SK-N-SH (cell line): ENCODE measurements at regions not wholly inside any gene's neighbourhood (a gene's known extent, or its start where the extent isn't known, plus 50 kb on each side); places are given as distances from the start of the nearest gene placed in this dataset.

Experiments used
- CTCF ChIA-PET: fragments of 300-600, 350-600 bp; formaldehyde crosslinking; extraction: SDS; loops from one replicate; lab custom pipeline; 2021; lab: Yijun Ruan, JAX
- POLR2A ChIA-PET: fragments of 350-600 bp; sonication (Branson Sonifier 250); formaldehyde crosslinking; extraction: SDS; loops from one replicate; lab custom pipeline; 2020; ENCODE audit warnings: antibody characterized with exemption, inconsistent platforms; lab: Yijun Ruan, JAX
- DNase-seq: peaks from one replicate; pipeline ENCODE4 v3.0.0; 2012
- H2AFZ ChIP-seq: fragments of 200-600 bp; sonication (generic); 2 replicates; pipeline ENCODE4 v1.8.1; 2016; ENCODE audit warnings: antibody characterized with exemption, mild to moderate bottlenecking, low read depth
- H3F3A ChIP-seq: fragments of 200-600 bp; sonication (generic); replicated peaks from 2 replicates; pipeline ENCODE3; 2016; ENCODE audit warnings: antibody characterized with exemption, mild to moderate bottlenecking; ENCODE audit not compliant: insufficient read depth
- H3K27ac ChIP-seq, 2 experiments: fragments of 200-500 bp in 1 of 2; fragments of 200-600 bp in 1 of 2; sonication (Bioruptor generic) in 1 of 2; sonication (generic), shearing (Covaris generic) in 1 of 2; 2 replicates each; pipeline versions ENCODE4 v1.5.1 to v1.6.1; 2014 to 2016; ENCODE audit warnings: low read depth in 2 of 2, inconsistent platforms in 1 of 2, low read length in 1 of 2, mild to moderate bottlenecking in 1 of 2, mixed read lengths in 1 of 2
- H3K27me3 ChIP-seq: fragments of 200-600 bp; sonication (generic), shearing (Covaris generic); 2 replicates; pipeline ENCODE4 v1.6.1; 2016; ENCODE audit warnings: mixed run types; ENCODE audit not compliant: insufficient read depth
- H3K36me3 ChIP-seq, 2 experiments: fragments of 200-500 bp in 1 of 2; fragments of 200-600 bp in 1 of 2; sonication (Bioruptor generic) in 1 of 2; sonication (generic) in 1 of 2; replicated peaks in 1 of 2; 2 replicates each; pipeline versions ENCODE3 to v1.5.1; 2014 to 2016; ENCODE audit warnings: low read length in 1 of 2, mild to moderate bottlenecking in 1 of 2; ENCODE audit not compliant: insufficient read depth in 2 of 2, control insufficient read depth in 1 of 2
- H3K4me1 ChIP-seq, 2 experiments: fragments of 200-500 bp in 1 of 2; fragments of 200-600 bp in 1 of 2; sonication (Bioruptor generic) in 1 of 2; sonication (generic), shearing (Covaris generic) in 1 of 2; 2 replicates each; pipeline versions ENCODE4 v1.5.1 to v1.6.1; 2014 to 2016; ENCODE audit warnings: low read depth in 1 of 2, low read length in 1 of 2, mixed run types in 1 of 2; ENCODE audit not compliant: insufficient read depth in 2 of 2, control insufficient read depth in 1 of 2
- H3K4me2 ChIP-seq: fragments of 200-600 bp; sonication (generic), shearing (Covaris generic); 2 replicates; pipeline ENCODE4 v1.6.1; 2017; ENCODE audit warnings: mixed run types
- H3K4me3 ChIP-seq, 2 experiments: fragments of 200-500 bp in 1 of 2; fragments of 200-600 bp in 1 of 2; sonication (Bioruptor generic) in 1 of 2; sonication (generic), shearing (Covaris generic) in 1 of 2; 2 replicates each; pipeline versions ENCODE4 v1.5.1 to v1.8.1; 2014 to 2016; ENCODE audit warnings: low read depth in 2 of 2, inconsistent platforms in 1 of 2, low read length in 1 of 2, mild to moderate bottlenecking in 1 of 2, mixed read lengths in 1 of 2, moderate library complexity in 1 of 2
- H3K79me2 ChIP-seq: fragments of 200-600 bp; sonication (generic); 2 replicates; pipeline ENCODE4 v1.8.1; 2017; ENCODE audit warnings: mild to moderate bottlenecking; ENCODE audit not compliant: insufficient read depth
- H3K9ac ChIP-seq: fragments of 200-600 bp; sonication (generic); 2 replicates; pipeline ENCODE4 v1.6.1; 2017; ENCODE audit warnings: mixed run types
- H3K9me2 ChIP-seq: fragments of 200-600 bp; sonication (generic); 2 replicates; pipeline ENCODE4 v1.6.1; 2017; ENCODE audit warnings: mixed run types
- H3K9me3 ChIP-seq: fragments of 200-600 bp; sonication (generic); 2 replicates; pipeline ENCODE4 v1.6.1; 2017; ENCODE audit warnings: mixed run types, mild to moderate bottlenecking, moderate library complexity
- H4K20me1 ChIP-seq: fragments of 200-600 bp; sonication (generic); 2 replicates; pipeline ENCODE4 v1.6.1; 2017; ENCODE audit warnings: mild to moderate bottlenecking, mixed run types; ENCODE audit not compliant: insufficient read depth
- CHD2 ChIP-seq: fragments of 150-350 bp; IDR thresholded peaks from 2 replicates; pipeline ENCODE4 v1.6.1; 2018; ENCODE audit warnings: low read length; ENCODE audit not compliant: partially characterized antibody
- ELF1 ChIP-seq: IDR thresholded peaks from 2 replicates; pipeline ENCODE4 v1.4.0; 2012
- EP300 ChIP-seq, 2 experiments: IDR thresholded peaks; 2 replicates each; pipeline versions ENCODE4 v1.4.0 to v1.6.1; 2012; ENCODE audit warnings: borderline replicate concordance in 1 of 2, low read depth in 1 of 2, low read length in 1 of 2
- EZH2phosphoT487 ChIP-seq: fragments of 200-600 bp; sonication (generic); IDR thresholded peaks from 2 replicates; pipeline ENCODE4 v1.6.1; 2017; ENCODE audit warnings: low read depth, mixed run types, mild to moderate bottlenecking, antibody characterized with exemption, moderate library complexity, borderline replicate concordance
- FOSL2 ChIP-seq: IDR thresholded peaks from 2 replicates; pipeline ENCODE4 v1.4.0; 2012; ENCODE audit warnings: low read depth, mild to moderate bottlenecking, moderate library complexity, borderline replicate concordance
- MAX ChIP-seq: IDR thresholded peaks from 2 replicates; pipeline ENCODE4 v1.4.0; 2012; ENCODE audit warnings: low read depth
- MXI1 ChIP-seq: IDR thresholded peaks from 2 replicates; pipeline ENCODE4 v1.6.1; 2012; ENCODE audit warnings: mild to moderate bottlenecking, low read depth, low read length, improper control_type of control experiment
- NFIC ChIP-seq: IDR thresholded peaks from 2 replicates; pipeline ENCODE4 v1.4.0; 2012; ENCODE audit warnings: borderline replicate concordance
- POLR2AphosphoS5 ChIP-seq: IDR thresholded peaks from 2 replicates; pipeline ENCODE4 v1.6.1; 2012; ENCODE audit warnings: low read depth, low read length
- RCOR1 ChIP-seq: fragments of 150-350 bp; IDR thresholded peaks from 2 replicates; pipeline ENCODE4 v1.6.1; 2017; ENCODE audit warnings: antibody characterized with exemption, low read length
- REST ChIP-seq: IDR thresholded peaks from 2 replicates; pipeline ENCODE4 v1.6.1; 2012; ENCODE audit warnings: mild to moderate bottlenecking, low read depth, low read length, moderate library complexity
- RFX5 ChIP-seq: IDR thresholded peaks from 2 replicates; pipeline ENCODE4 v1.6.1; 2012; ENCODE audit warnings: mild to moderate bottlenecking, improper control_type of control experiment, low read length
- RXRA ChIP-seq: IDR thresholded peaks from 2 replicates; pipeline ENCODE4 v1.4.0; 2012; ENCODE audit warnings: low read depth, mild to moderate bottlenecking, borderline replicate concordance
- SIN3A ChIP-seq: IDR thresholded peaks from 2 replicates; pipeline ENCODE4 v1.6.1; 2012; ENCODE audit warnings: low read depth, mild to moderate bottlenecking, low read length, moderate library complexity, borderline replicate concordance
- SMC3 ChIP-seq: IDR thresholded peaks from 2 replicates; pipeline ENCODE4 v1.6.1; 2012; ENCODE audit warnings: low read depth, low read length, improper control_type of control experiment
- USF1 ChIP-seq: IDR thresholded peaks from 2 replicates; pipeline ENCODE4 v1.4.0; 2012; ENCODE audit warnings: low read depth, borderline replicate concordance
- WGBS: methylation state at CpG from one replicate; pipeline ENCODE4 v1.1.6; 2017; ENCODE audit warnings: low lambda C conversion rate; 5-methylcytosine and 5-hydroxymethylcytosine counted together
- TF ChIP-seq, protein P1 (sequence below): fragments of 150-350 bp; IDR thresholded peaks from 2 replicates; pipeline ENCODE4 v1.6.1; 2016; ENCODE audit warnings: mild to moderate bottlenecking, low read depth, low read length

GRCh38 chr18:10030816-10031541 is 117.2 kb downstream of the VAPA start (continued):
- TF ChIP-seq USF1 (no peak), EP300 (IDR thresholded peaks at IDR 0.05; ENCODE audit: borderline replicate concordance in 1 of 2, low read depth in 1 of 2, low read length in 1 of 2) (peak in 1 of 2 experiments; percentile 55; a peak in 2 of 4 replicates), MAX (no peak), CHD2 (no peak), RCOR1 (peak; percentile 57; the same call in 1 of the 2 replicates), ELF1 (no peak), SIN3A (no peak), POLR2AphosphoS5 (no peak), MXI1 (no peak), FOSL2 (no peak)

- Histone ChIP-seq H4K20me1 (no peaks in the 10 kb centered on the region), H3K9ac (no peak overlapping the region), H3K4me3 (no peak overlapping the region), H3K27ac (no peak overlapping the region), H3K36me3 (no peaks in the 10 kb centered on the region), H3K4me2 (no peak overlapping the region), H3K27me3 (no peaks in the 10 kb centered on the region), H3F3A (no peaks in the 10 kb centered on the region), H3K9me3 (no peaks in the 10 kb centered on the region), H3K79me2 (no peaks in the 10 kb centered on the region), H3K9me2 (no peaks in the 10 kb centered on the region), H3K4me1 (peaks cover 0 to 13% of the 10 kb centered on the region in 2 experiments; a peak in 1 of 4 replicates), H2AFZ (no peak overlapping the region)
- TF ChIP-seq EZH2phosphoT487 (no peak), SMC3 (no peak), REST (no peak), RFX5 (no peak), SIN3A (no peak), RXRA (no peak), NFIC (no peak), FOSL2 (no peak)
- TF ChIP-seq, protein P1, sequence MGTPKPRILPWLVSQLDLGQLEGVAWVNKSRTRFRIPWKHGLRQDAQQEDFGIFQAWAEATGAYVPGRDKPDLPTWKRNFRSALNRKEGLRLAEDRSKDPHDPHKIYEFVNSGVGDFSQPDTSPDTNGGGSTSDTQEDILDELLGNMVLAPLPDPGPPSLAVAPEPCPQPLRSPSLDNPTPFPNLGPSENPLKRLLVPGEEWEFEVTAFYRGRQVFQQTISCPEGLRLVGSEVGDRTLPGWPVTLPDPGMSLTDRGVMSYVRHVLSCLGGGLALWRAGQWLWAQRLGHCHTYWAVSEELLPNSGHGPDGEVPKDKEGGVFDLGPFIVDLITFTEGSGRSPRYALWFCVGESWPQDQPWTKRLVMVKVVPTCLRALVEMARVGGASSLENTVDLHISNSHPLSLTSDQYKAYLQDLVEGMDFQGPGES: no peak
- POLR2A ChIA-PET: no interaction called here
- peak; percentile 46 for DNase-seq
- CTCF ChIA-PET: interaction anchor here (0.6 to 1.7 kb wide), 4 partner anchors 9 to 487 kb away, joined by 3 to 6 read pairs (median 4); no protein-coding TSS in a partner anchor
- WGBS: 87% methylated on average over 30 of the region's 46 CpGs
Measured at GRCh38 chr18:10032331-10033015, 118.7 kb downstream of the VAPA start.
